ENCODE measurements at regions not wholly inside any gene's neighbourhood (a gene's known extent, or its start where the extent isn't known, plus 50 kb on each side); places are given as distances from the start of the nearest gene placed in this dataset.
"Not testable (repeated sequence)": the region's sequence is repeated elsewhere in the genome, so short reads cannot be mapped to it uniquely, and the experiment has no call there.

GRCh38 chr3:165938986-165939540 lies 101.8 kb upstream of the BCHE start:
- Mint-ChIP-seq H3K4me3 (no peak overlapping the region), H3K36me3 (no peaks in the 10 kb centered on the region), H3K4me1 (no peaks in the 10 kb centered on the region), H3K9me3 (peaks cover 5% of the 10 kb centered on the region), H3K27me3 (no peaks in the 10 kb centered on the region), H3K27ac (no peak overlapping the region)
- ATAC-seq: no peak

GRCh38 chr3:165936081-165936480 lies 98.9 kb upstream of the BCHE start:
- not testable (repeated sequence) for H3K27ac Mint-ChIP-seq, H3K4me1 Mint-ChIP-seq, H3K36me3 Mint-ChIP-seq, ATAC-seq, H3K4me3 Mint-ChIP-seq, H3K9me3 Mint-ChIP-seq, H3K27me3 Mint-ChIP-seq

- H3K4me1 Mint-ChIP-seq, H3K27me3 Mint-ChIP-seq, H3K9me3 Mint-ChIP-seq, H3K27ac Mint-ChIP-seq, H3K4me3 Mint-ChIP-seq, ATAC-seq, H3K36me3 Mint-ChIP-seq: not testable (repeated sequence)
These were observed 87.1 kb upstream of the BCHE start for GRCh38 chr3:165924301-165924791.

GRCh38 chr3:165920984-165921383 lies 83.8 kb upstream of the BCHE start:
- no peaks in the 10 kb centered on the region for H3K36me3 Mint-ChIP-seq
- H3K4me3 Mint-ChIP-seq: no peak overlapping the region
- H3K27ac Mint-ChIP-seq: no peak overlapping the region
- no peaks in the 10 kb centered on the region for H3K27me3 Mint-ChIP-seq
- H3K9me3 Mint-ChIP-seq: no peaks in the 10 kb centered on the region
- no peaks in the 10 kb centered on the region for H3K4me1 Mint-ChIP-seq
- ATAC-seq: no peak

- Mint-ChIP-seq H3K4me3 (no peak overlapping the region), H3K4me1 (no peaks in the 10 kb centered on the region), H3K27me3 (no peaks in the 10 kb centered on the region), H3K9me3 (peaks cover 3% of the 10 kb centered on the region), H3K36me3 (no peaks in the 10 kb centered on the region), H3K27ac (no peak overlapping the region)
- no peak for ATAC-seq
These were observed 82.1 kb upstream of the BCHE start for GRCh38 chr3:165919284-165919683.

GRCh38 chr3:165918657-165918979 lies 81.4 kb upstream of the BCHE start:
- no peaks in the 10 kb centered on the region for H3K36me3 Mint-ChIP-seq
- H3K9me3 Mint-ChIP-seq: peaks cover 3% of the 10 kb centered on the region
- no peak overlapping the region for H3K4me3 Mint-ChIP-seq
- H3K4me1 Mint-ChIP-seq: no peaks in the 10 kb centered on the region
- ATAC-seq: no peak
- H3K27me3 Mint-ChIP-seq: no peaks in the 10 kb centered on the region
- H3K27ac Mint-ChIP-seq: no peak overlapping the region

- H3K4me1 Mint-ChIP-seq, H3K4me3 Mint-ChIP-seq, H3K36me3 Mint-ChIP-seq, H3K27me3 Mint-ChIP-seq, H3K9me3 Mint-ChIP-seq, ATAC-seq, H3K27ac Mint-ChIP-seq: not testable (repeated sequence)
These were observed 80.9 kb upstream of the BCHE start for GRCh38 chr3:165917938-165918656.

- H3K9me3 Mint-ChIP-seq, H3K36me3 Mint-ChIP-seq, ATAC-seq, H3K27ac Mint-ChIP-seq, H3K4me1 Mint-ChIP-seq, H3K27me3 Mint-ChIP-seq, H3K4me3 Mint-ChIP-seq: not testable (repeated sequence)
These were observed 77.9 kb upstream of the BCHE start for GRCh38 chr3:165915104-165915503.

GRCh38 chr3:165903885-165904630 lies 66.8 kb upstream of the BCHE start:
- H3K4me3 Mint-ChIP-seq: no peak overlapping the region
- no peaks in the 10 kb centered on the region for H3K9me3 Mint-ChIP-seq
- ATAC-seq: no peak

GRCh38 chr3:165899066-165899465 lies 61.8 kb upstream of the BCHE start:
- no peak overlapping the region for H3K4me3 Mint-ChIP-seq
- no peaks in the 10 kb centered on the region for H3K4me1 Mint-ChIP-seq
- H3K27me3 Mint-ChIP-seq: no peaks in the 10 kb centered on the region
- no peaks in the 10 kb centered on the region for H3K36me3 Mint-ChIP-seq
- H3K27ac Mint-ChIP-seq: no peak overlapping the region
- H3K9me3 Mint-ChIP-seq: no peaks in the 10 kb centered on the region
- ATAC-seq: no peak

More at GRCh38 chr3:165903885-165904630, 66.8 kb upstream of the BCHE start:
- Mint-ChIP-seq H3K36me3 (no peaks in the 10 kb centered on the region), H3K4me1 (no peaks in the 10 kb centered on the region), H3K27me3 (no peaks in the 10 kb centered on the region), H3K27ac (no peak overlapping the region)

GRCh38 chr3:165897137-165897536 lies 59.9 kb upstream of the BCHE start:
- Mint-ChIP-seq H3K27me3 (no peaks in the 10 kb centered on the region), H3K27ac (no peak overlapping the region), H3K9me3 (no peaks in the 10 kb centered on the region), H3K4me1 (no peaks in the 10 kb centered on the region), H3K4me3 (no peak overlapping the region), H3K36me3 (no peaks in the 10 kb centered on the region)
- ATAC-seq: no peak

GRCh38 chr3:165895919-165896318 lies 58.7 kb upstream of the BCHE start:
- Mint-ChIP-seq H3K27me3 (no peaks in the 10 kb centered on the region), H3K4me1 (no peaks in the 10 kb centered on the region)

GRCh38 chr3:165892565-165892964 lies 55.3 kb upstream of the BCHE start:
- H3K27me3 Mint-ChIP-seq: no peaks in the 10 kb centered on the region
- no peaks in the 10 kb centered on the region for H3K4me1 Mint-ChIP-seq
- no peaks in the 10 kb centered on the region for H3K9me3 Mint-ChIP-seq
- ATAC-seq: no peak
- no peak overlapping the region for H3K27ac Mint-ChIP-seq
- H3K36me3 Mint-ChIP-seq: no peaks in the 10 kb centered on the region
- H3K4me3 Mint-ChIP-seq: no peak overlapping the region

More at GRCh38 chr3:165895919-165896318, 58.7 kb upstream of the BCHE start:
- no peak overlapping the region for H3K4me3 Mint-ChIP-seq
- no peaks in the 10 kb centered on the region for H3K9me3 Mint-ChIP-seq
- no peaks in the 10 kb centered on the region for H3K36me3 Mint-ChIP-seq
- no peak overlapping the region for H3K27ac Mint-ChIP-seq
- no peak for ATAC-seq
